ENCODE measurements at regions not wholly inside any gene's neighbourhood (a gene's known extent, or its start where the extent isn't known, plus 50 kb on each side); places are given as distances from the start of the nearest gene placed in this dataset.

- Histone ChIP-seq H3K9me3 (replicated peaks; ENCODE audit: control insufficient read depth, low read depth, low read length) (no peaks in the 10 kb centered on the region), H3K27me3 (ENCODE audit: control insufficient read depth, insufficient read depth, low read length) (no peaks in the 10 kb centered on the region), H3K4me3 (ENCODE audit: low read length) (no peak overlapping the region), H3K4me1 (ENCODE audit: control insufficient read depth, insufficient read depth, low read length) (no peaks in the 10 kb centered on the region), H3K36me3 (ENCODE audit: control insufficient read depth, insufficient read depth, low read length) (no peaks in the 10 kb centered on the region), H3K27ac (ENCODE audit: low read length) (no peak overlapping the region)
- no peak for DNase-seq
- WGBS (ENCODE audit: insufficient coverage) = 71% methylated on average over 1 of the region's 6 CpGs
Measured at GRCh38 chrX:7216981-7217587, 69.1 kb upstream of the PUDP start.

- Histone ChIP-seq H3K27ac (ENCODE audit: low read length) (no peak overlapping the region), H3K9me3 (replicated peaks; ENCODE audit: control insufficient read depth, low read depth, low read length) (no peaks in the 10 kb centered on the region), H3K36me3 (ENCODE audit: control insufficient read depth, insufficient read depth, low read length) (no peaks in the 10 kb centered on the region), H3K4me1 (ENCODE audit: control insufficient read depth, insufficient read depth, low read length) (no peaks in the 10 kb centered on the region), H3K4me3 (ENCODE audit: low read length) (no peak overlapping the region), H3K27me3 (ENCODE audit: control insufficient read depth, insufficient read depth, low read length) (no peaks in the 10 kb centered on the region)
- DNase-seq = no peak
Measured at GRCh38 chrX:7215842-7216241, 67.9 kb upstream of the PUDP start.

- Histone ChIP-seq H3K27me3 (ENCODE audit: control insufficient read depth, insufficient read depth, low read length) (no peaks in the 10 kb centered on the region), H3K36me3 (ENCODE audit: control insufficient read depth, insufficient read depth, low read length) (no peaks in the 10 kb centered on the region), H3K9me3 (replicated peaks; ENCODE audit: control insufficient read depth, low read depth, low read length) (no peaks in the 10 kb centered on the region), H3K4me3 (ENCODE audit: low read length) (no peak overlapping the region), H3K27ac (ENCODE audit: low read length) (no peak overlapping the region), H3K4me1 (ENCODE audit: control insufficient read depth, insufficient read depth, low read length) (no peaks in the 10 kb centered on the region)
- no peak for DNase-seq
- 88% methylated on average over 1 of the region's 2 CpGs for WGBS (ENCODE audit: insufficient coverage)
Measured at GRCh38 chrX:7214251-7214650, 66.3 kb upstream of the PUDP start.

- no peak for DNase-seq
- WGBS (ENCODE audit: insufficient coverage) = no CpG with 5 or more reads among the region's 2 CpGs
- no peaks in the 10 kb centered on the region for H3K36me3 ChIP-seq (ENCODE audit: control insufficient read depth, insufficient read depth, low read length)
- H3K27me3 ChIP-seq (ENCODE audit: control insufficient read depth, insufficient read depth, low read length) = peaks cover 3% of the 10 kb centered on the region
- H3K4me1 ChIP-seq (ENCODE audit: control insufficient read depth, insufficient read depth, low read length) = no peaks in the 10 kb centered on the region
- no peak overlapping the region for H3K4me3 ChIP-seq (ENCODE audit: low read length)
- H3K27ac ChIP-seq (ENCODE audit: low read length) = no peak overlapping the region
- H3K9me3 ChIP-seq (replicated peaks; ENCODE audit: control insufficient read depth, low read depth, low read length) = no peaks in the 10 kb centered on the region
Measured at GRCh38 chrX:7205037-7205577, 57.2 kb upstream of the PUDP start.

- no peaks in the 10 kb centered on the region for H3K36me3 ChIP-seq (ENCODE audit: control insufficient read depth, insufficient read depth, low read length)
- no peaks in the 10 kb centered on the region for H3K4me1 ChIP-seq (ENCODE audit: control insufficient read depth, insufficient read depth, low read length)
- 60% methylated on average over 1 of the region's 1 CpG for whole genome bisulfite sequencing (ENCODE audit: insufficient coverage)
- H3K9me3 ChIP-seq (replicated peaks; ENCODE audit: control insufficient read depth, low read depth, low read length) = no peaks in the 10 kb centered on the region
- H3K27me3 ChIP-seq (ENCODE audit: control insufficient read depth, insufficient read depth, low read length) = peaks cover 3% of the 10 kb centered on the region
- DNase-seq = no peak
- H3K27ac ChIP-seq (ENCODE audit: low read length) = no peak overlapping the region
- H3K4me3 ChIP-seq (ENCODE audit: low read length) = no peak overlapping the region
Measured at GRCh38 chrX:7204619-7205018, 56.7 kb upstream of the PUDP start.

GRCh38 chrX:7202206-7202605 is 54.3 kb upstream of the PUDP start:
- WGBS (ENCODE audit: insufficient coverage) = no CpG with 5 or more reads among the region's 3 CpGs
- Histone ChIP-seq H3K27ac (ENCODE audit: low read length) (no peak overlapping the region), H3K4me1 (ENCODE audit: control insufficient read depth, insufficient read depth, low read length) (no peaks in the 10 kb centered on the region), H3K27me3 (ENCODE audit: control insufficient read depth, insufficient read depth, low read length) (peaks cover 3% of the 10 kb centered on the region), H3K4me3 (ENCODE audit: low read length) (no peak overlapping the region), H3K9me3 (replicated peaks; ENCODE audit: control insufficient read depth, low read depth, low read length) (no peaks in the 10 kb centered on the region), H3K36me3 (ENCODE audit: control insufficient read depth, insufficient read depth, low read length) (no peaks in the 10 kb centered on the region)
- no peak for DNase-seq

GRCh38 chrX:7201496-7201895 is 53.5 kb upstream of the PUDP start:
- Histone ChIP-seq H3K27ac (ENCODE audit: low read length) (no peak overlapping the region), H3K4me3 (ENCODE audit: low read length) (no peak overlapping the region), H3K27me3 (ENCODE audit: control insufficient read depth, insufficient read depth, low read length) (peaks cover 7% of the 10 kb centered on the region), H3K4me1 (ENCODE audit: control insufficient read depth, insufficient read depth, low read length) (no peaks in the 10 kb centered on the region), H3K9me3 (replicated peaks; ENCODE audit: control insufficient read depth, low read depth, low read length) (no peaks in the 10 kb centered on the region), H3K36me3 (ENCODE audit: control insufficient read depth, insufficient read depth, low read length) (no peaks in the 10 kb centered on the region)
- DNase-seq = no peak
- WGBS (ENCODE audit: insufficient coverage) = no CpG with 5 or more reads among the region's 4 CpGs

GRCh38 chrX:7198499-7198898 is 50.5 kb upstream of the PUDP start:
- DNase-seq = no peak
- H3K27ac ChIP-seq (ENCODE audit: low read length) = no peak overlapping the region
- no peaks in the 10 kb centered on the region for H3K9me3 ChIP-seq (replicated peaks; ENCODE audit: control insufficient read depth, low read depth, low read length)
- peaks cover 4% of the 10 kb centered on the region for H3K27me3 ChIP-seq (ENCODE audit: control insufficient read depth, insufficient read depth, low read length)
- H3K4me3 ChIP-seq (ENCODE audit: low read length) = no peak overlapping the region
- WGBS (ENCODE audit: insufficient coverage) = 100% methylated on average over 1 of the region's 5 CpGs
- no peaks in the 10 kb centered on the region for H3K4me1 ChIP-seq (ENCODE audit: control insufficient read depth, insufficient read depth, low read length)
- H3K36me3 ChIP-seq (ENCODE audit: control insufficient read depth, insufficient read depth, low read length) = no peaks in the 10 kb centered on the region

All from muscle of leg (tissue), 3 donors.